ENCODE measurements at regions not wholly inside any gene's neighbourhood (a gene's known extent, or its start where the extent isn't known, plus 50 kb on each side); places are given as distances from the start of the nearest gene placed in this dataset.

GRCh38 chr10:8489823-8490222 is 435.3 kb downstream of the GATA3 start:
- no peak for TF ChIP-seq RXRA (IDR thresholded peaks at IDR 0.05)
- TF ChIP-seq, protein P1, sequence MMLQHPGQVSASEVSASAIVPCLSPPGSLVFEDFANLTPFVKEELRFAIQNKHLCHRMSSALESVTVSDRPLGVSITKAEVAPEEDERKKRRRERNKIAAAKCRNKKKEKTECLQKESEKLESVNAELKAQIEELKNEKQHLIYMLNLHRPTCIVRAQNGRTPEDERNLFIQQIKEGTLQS (IDR thresholded peaks at IDR 0.05) = no peak
- TF ChIP-seq FOXA1 (IDR thresholded peaks at IDR 0.05) = no peak
- TF ChIP-seq ZBTB33 (IDR thresholded peaks at IDR 0.05) = no peak
- no peak for TF ChIP-seq JUND (IDR thresholded peaks at IDR 0.05)
- no peak for TF ChIP-seq HNF4A (conservative IDR thresholded peaks at IDR 0.05)
- TF ChIP-seq GABPA (IDR thresholded peaks at IDR 0.05 in 1 of 2, conservative IDR thresholded peaks at IDR 0.05 in 1 of 2) = no peak
- TF ChIP-seq YY1 (IDR thresholded peaks at IDR 0.05) = no peak
- TF ChIP-seq, protein P2, sequence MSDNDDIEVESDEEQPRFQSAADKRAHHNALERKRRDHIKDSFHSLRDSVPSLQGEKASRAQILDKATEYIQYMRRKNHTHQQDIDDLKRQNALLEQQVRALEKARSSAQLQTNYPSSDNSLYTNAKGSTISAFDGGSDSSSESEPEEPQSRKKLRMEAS (IDR thresholded peaks at IDR 0.05) = no peak
- no peak for TF ChIP-seq RAD21 (IDR thresholded peaks at IDR 0.05)
- no peak for TF ChIP-seq TAF1 (conservative IDR thresholded peaks at IDR 0.05)
- no peak overlapping the region for H3K27ac ChIP-seq (ENCODE audit: low read depth in 1 of 2, low read length in 2 of 2)
- WGBS = 53% methylated on average over 6 of the region's 6 CpGs
- H3K4me1 ChIP-seq (ENCODE audit: control insufficient read depth in 4 of 4, insufficient read depth in 4 of 4, low read length in 3 of 4) = no peaks in the 10 kb centered on the region
- H3K9ac ChIP-seq (ENCODE audit: low read depth in 1 of 2, low read length in 2 of 2) = no peak overlapping the region
- no peak for DNase-seq (ENCODE audit: low spot score)
- H3K9me3 ChIP-seq (ENCODE audit: control insufficient read depth in 4 of 4, low read length in 3 of 4) = no peaks in the 10 kb centered on the region
- no peak overlapping the region for H3K4me3 ChIP-seq (ENCODE audit: low read depth in 1 of 3, low read length in 3 of 3)
- H3K36me3 ChIP-seq (ENCODE audit: control insufficient read depth in 4 of 4, insufficient read depth in 3 of 4, low read depth in 1 of 4, low read length in 3 of 4) = no peaks in the 10 kb centered on the region
- H3K27me3 ChIP-seq (ENCODE audit: control insufficient read depth in 4 of 4, insufficient read depth in 4 of 4, low read length in 3 of 4) = peaks cover 0 to 3% (median 0%) of the 10 kb centered on the region in 4 donors

DNA sequence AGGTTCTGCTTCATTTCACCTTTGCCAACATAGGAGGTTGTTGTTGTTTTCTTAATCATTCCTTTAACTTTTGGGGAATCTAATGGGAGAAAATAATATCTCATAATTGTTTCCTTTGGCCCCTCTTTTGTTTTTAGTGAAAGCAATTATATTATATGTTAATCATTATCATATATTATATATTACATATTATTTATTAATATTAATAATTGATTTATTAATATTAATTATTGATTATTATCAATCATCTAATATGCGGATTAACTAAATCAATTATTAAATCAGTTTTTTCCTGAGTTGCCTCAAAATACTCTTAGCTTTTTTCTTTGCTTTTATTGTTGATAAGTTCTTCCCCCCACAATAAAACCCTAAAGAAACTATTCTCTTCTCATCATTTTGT is 443.8 kb downstream of the GATA3 start:
- 79% methylated on average over 1 of the region's 1 CpG for WGBS
- DNase-seq (ENCODE audit: low spot score) = no peak
- H3K4me1 ChIP-seq (ENCODE audit: control insufficient read depth in 4 of 4, insufficient read depth in 4 of 4, low read length in 3 of 4) = no peaks in the 10 kb centered on the region
- no peaks in the 10 kb centered on the region for H3K36me3 ChIP-seq (ENCODE audit: control insufficient read depth in 4 of 4, insufficient read depth in 3 of 4, low read depth in 1 of 4, low read length in 3 of 4)
- H3K9me3 ChIP-seq (ENCODE audit: control insufficient read depth in 4 of 4, low read length in 3 of 4) = no peaks in the 10 kb centered on the region
- H3K27ac ChIP-seq (ENCODE audit: low read depth in 1 of 2, low read length in 2 of 2) = no peak overlapping the region
- no peak overlapping the region for H3K4me3 ChIP-seq (ENCODE audit: low read depth in 1 of 3, low read length in 3 of 3)
- no peak overlapping the region for H3K9ac ChIP-seq (ENCODE audit: low read depth in 1 of 2, low read length in 2 of 2)
- H3K27me3 ChIP-seq (ENCODE audit: control insufficient read depth in 4 of 4, insufficient read depth in 4 of 4, low read length in 3 of 4) = no peaks in the 10 kb centered on the region
- TF ChIP-seq CTCF (IDR thresholded peaks at IDR 0.05; ENCODE audit: low read depth, low read length, missing input control) = no peak
- TF ChIP-seq, protein P1 (IDR thresholded peaks at IDR 0.05) = no peak
- TF ChIP-seq JUND (IDR thresholded peaks at IDR 0.05) = no peak
- TF ChIP-seq ZBTB33 (IDR thresholded peaks at IDR 0.05) = no peak
- no peak for TF ChIP-seq SP1 (IDR thresholded peaks at IDR 0.05)
